ENCODE measurements at regions not wholly inside any gene's neighbourhood (a gene's known extent, or its start where the extent isn't known, plus 50 kb on each side); places are given as distances from the start of the nearest gene placed in this dataset.

GRCh38 chr9:108331596-108331995, 524.2 kb downstream of the ACTL7B start:
- TF ChIP-seq ZBTB33 (IDR thresholded peaks at IDR 0.05) (no peak), YY1 (IDR thresholded peaks at IDR 0.05) (no peak), JUND (IDR thresholded peaks at IDR 0.05) (no peak), RXRA (IDR thresholded peaks at IDR 0.05) (no peak)
- H3K4me3 ChIP-seq (ENCODE audit: low read depth in 1 of 3, low read length in 3 of 3), result no peak overlapping the region
- no peaks in the 10 kb centered on the region for H3K36me3 ChIP-seq (ENCODE audit: control insufficient read depth in 4 of 4, insufficient read depth in 3 of 4, low read depth in 1 of 4, low read length in 3 of 4)
- no peaks in the 10 kb centered on the region for H3K27me3 ChIP-seq (ENCODE audit: control insufficient read depth in 4 of 4, insufficient read depth in 4 of 4, low read length in 3 of 4)
- H3K27ac ChIP-seq (ENCODE audit: low read depth in 1 of 2, low read length in 2 of 2), result no peak overlapping the region
- no peak for DNase-seq (ENCODE audit: low spot score)
- no peak overlapping the region for H3K9ac ChIP-seq (ENCODE audit: low read depth in 1 of 2, low read length in 2 of 2)
- 91% methylated on average over 2 of the region's 2 CpGs for WGBS
- peaks cover 0 to 10% (median 4%) of the 10 kb centered on the region in 4 donors for H3K4me1 ChIP-seq (ENCODE audit: control insufficient read depth in 4 of 4, insufficient read depth in 4 of 4, low read length in 3 of 4)
- peaks cover 0 to 8% (median 4%) of the 10 kb centered on the region in 4 donors for H3K9me3 ChIP-seq (ENCODE audit: control insufficient read depth in 4 of 4, low read length in 3 of 4)

GRCh38 chr9:108325406-108325805, 530.4 kb downstream of the ACTL7B start:
- TF ChIP-seq RAD21 (IDR thresholded peaks at IDR 0.05) (no peak), REST (IDR thresholded peaks at IDR 0.05) (no peak), FOXA2 (IDR thresholded peaks at IDR 0.05) (no peak), ZBTB33 (IDR thresholded peaks at IDR 0.05) (no peak), JUND (IDR thresholded peaks at IDR 0.05) (no peak), NR2F2 (IDR thresholded peaks at IDR 0.05) (no peak), YY1 (IDR thresholded peaks at IDR 0.05) (no peak), CTCF (IDR thresholded peaks at IDR 0.05; ENCODE audit: low read depth, low read length, missing input control) (no peak), SP1 (IDR thresholded peaks at IDR 0.05) (no peak), RXRA (IDR thresholded peaks at IDR 0.05) (no peak), MAX (IDR thresholded peaks at IDR 0.05) (no peak)
- Histone ChIP-seq H3K27me3 (ENCODE audit: control insufficient read depth in 4 of 4, insufficient read depth in 4 of 4, low read length in 3 of 4) (no peaks in the 10 kb centered on the region), H3K9me3 (ENCODE audit: control insufficient read depth in 4 of 4, low read length in 3 of 4) (peaks cover 0 to 9% (median 5%) of the 10 kb centered on the region in 4 donors), H3K4me3 (ENCODE audit: low read depth in 1 of 3, low read length in 3 of 3) (no peak overlapping the region), H3K9ac (ENCODE audit: low read depth in 1 of 2, low read length in 2 of 2) (no peak overlapping the region), H3K27ac (ENCODE audit: low read depth in 1 of 2, low read length in 2 of 2) (no peak overlapping the region), H3K36me3 (ENCODE audit: control insufficient read depth in 4 of 4, insufficient read depth in 3 of 4, low read depth in 1 of 4, low read length in 3 of 4) (no peaks in the 10 kb centered on the region), H3K4me1 (ENCODE audit: control insufficient read depth in 4 of 4, insufficient read depth in 4 of 4, low read length in 3 of 4) (no peaks in the 10 kb centered on the region)
- no peak for DNase-seq (ENCODE audit: low spot score)
- 94% methylated on average over 1 of the region's 1 CpG for WGBS
